AG09319 (cell line): ENCODE measurements at regions not wholly inside any gene's neighbourhood (a gene's known extent, or its start where the extent isn't known, plus 50 kb on each side); places are given as distances from the start of the nearest gene placed in this dataset.

Experiments used
- DNase-seq: peaks from one replicate; pipeline ENCODE4 v3.0.0-alpha.2; 2010; ENCODE audit warnings: low read depth; ENCODE audit errors: extremely low read depth
- CTCF ChIP-seq: IDR thresholded peaks from 2 replicates; pipeline ENCODE4 v1.5.1; 2011; ENCODE audit warnings: low read depth, mild to moderate bottlenecking, inconsistent platforms, low read length, moderate library complexity

- TF ChIP-seq CTCF, result no peak
- no peak for DNase-seq
Measured at GRCh38 chr18:41034413-41034812, 920.6 kb upstream of the PIK3C3 start.

- no peak for DNase-seq
- TF ChIP-seq CTCF, result no peak
Measured at GRCh38 chr18:41025666-41026065, 929.4 kb upstream of the PIK3C3 start.

GRCh38 chr18:41024792-41025191, 930.2 kb upstream of the PIK3C3 start:
- DNase-seq, result no peak
- no peak for TF ChIP-seq CTCF

- no peak for TF ChIP-seq CTCF
- DNase-seq, result no peak
Measured at GRCh38 chr18:41022484-41022883, 932.5 kb upstream of the PIK3C3 start.

- DNase-seq, result no peak
- TF ChIP-seq CTCF, result no peak
Measured at GRCh38 chr18:41021089-41021488, 933.9 kb upstream of the PIK3C3 start.

- no peak for DNase-seq
- no peak for TF ChIP-seq CTCF
Measured at GRCh38 chr18:41012194-41012593, 942.8 kb upstream of the PIK3C3 start.

- no peak for TF ChIP-seq CTCF
- DNase-seq, result no peak
Measured at GRCh38 chr18:41009926-41010325, 945.1 kb upstream of the PIK3C3 start.
